ENCODE measurements at regions not wholly inside any gene's neighbourhood (a gene's known extent, or its start where the extent isn't known, plus 50 kb on each side); places are given as distances from the start of the nearest gene placed in this dataset.

GRCh38 chr13:97540696-97541095 is 106.7 kb downstream of the RAP2A start:
- H3K4ac ChIP-seq (replicated peaks; ENCODE audit: insufficient read length, low read depth, low read length) = no peak overlapping the region
- H3K79me2 ChIP-seq (ENCODE audit: control insufficient read depth in 1 of 2, insufficient read depth in 2 of 2, low read length in 2 of 2) = no peaks in the 10 kb centered on the region
- no peaks in the 10 kb centered on the region for H3K27me3 ChIP-seq (replicated peaks in 1 of 4; ENCODE audit: control insufficient read depth in 3 of 4, extremely low read depth in 1 of 4, insufficient read depth in 3 of 4, low read length in 3 of 4)
- H2BK15ac ChIP-seq (ENCODE audit: low read length) = no peak overlapping the region
- no peak overlapping the region for H2BK120ac ChIP-seq (replicated peaks; ENCODE audit: low read depth, low read length)
- H3K36me3 ChIP-seq (ENCODE audit: control insufficient read depth in 2 of 4, insufficient read depth in 4 of 4, low read length in 3 of 4) = no peaks in the 10 kb centered on the region
- ChIA-PET POLR2A (ENCODE audit: partially characterized antibody) (no interaction called here), CTCF (ENCODE audit: partially characterized antibody) (no interaction called here)
- DNase-seq (ENCODE audit: low read depth in 1 of 2, low spot score in 2 of 2) (no peak), FAIRE-seq (no peak)
- H4K91ac ChIP-seq (replicated peaks; ENCODE audit: insufficient read length, low read length) = no peak overlapping the region
- H3K9me3 ChIP-seq (ENCODE audit: insufficient read depth in 2 of 2, low read depth in 1 of 2, low read length in 1 of 2) = peaks cover 0 to 8% of the 10 kb centered on the region in 2 experiments; a peak in 1 of 4 replicates
- no peaks in the 10 kb centered on the region for H3K79me1 ChIP-seq (ENCODE audit: low read depth, low read length)
- no peak overlapping the region for H4K5ac ChIP-seq (ENCODE audit: insufficient read length, low read depth, low read length)
- no peak overlapping the region for H2BK12ac ChIP-seq (ENCODE audit: low read depth, low read length)
- no peak overlapping the region for H3K4me2 ChIP-seq (ENCODE audit: insufficient read depth in 1 of 2, low read depth in 2 of 2, low read length in 2 of 2)
- H3K18ac ChIP-seq (ENCODE audit: extremely low read depth, low read length) = no peak overlapping the region
- no peak overlapping the region for H4K8ac ChIP-seq (ENCODE audit: extremely low read depth, insufficient read depth, low read length)
- H4K20me1 ChIP-seq (replicated peaks in 1 of 2; ENCODE audit: control insufficient read depth in 1 of 2, insufficient read depth in 2 of 2, low read length in 2 of 2) = no peaks in the 10 kb centered on the region
- H3K14ac ChIP-seq (ENCODE audit: insufficient read length) = no peak overlapping the region
- H2BK5ac ChIP-seq (ENCODE audit: low read depth, low read length) = no peak overlapping the region
- TF ChIP-seq SIRT6 (IDR thresholded peaks at IDR 0.05; ENCODE audit: low read length) (no peak), TBP (IDR thresholded peaks at IDR 0.05; ENCODE audit: low read depth, low read length) (no peak), EGR1 (IDR thresholded peaks at IDR 0.05; ENCODE audit: borderline replicate concordance, low read depth, low read length) (no peak), RAD21 (IDR thresholded peaks at IDR 0.05 in 1 of 2, conservative IDR thresholded peaks at IDR 0.05 in 1 of 2; ENCODE audit: low read depth in 2 of 2, low read length in 2 of 2) (no peak), ASH2L (IDR thresholded peaks at IDR 0.05; ENCODE audit: low read length) (no peak)
- H2BK20ac ChIP-seq (ENCODE audit: low read length) = no peak overlapping the region
- H3K4me1 ChIP-seq (replicated peaks in 1 of 4; ENCODE audit: control insufficient read depth in 3 of 4, insufficient read depth in 4 of 4, low read length in 3 of 4) = no peaks in the 10 kb centered on the region
- H3K23ac ChIP-seq (ENCODE audit: insufficient read length) = no peak overlapping the region
- no peak overlapping the region for H3K56ac ChIP-seq (replicated peaks; ENCODE audit: insufficient read length, low read depth, low read length)
- WGBS, 2 experiments (ENCODE audit: extremely low coverage in 1 of 2, insufficient coverage in 1 of 2, insufficient read length in 1 of 2, insufficient replicate concordance in 2 of 2, low coverage in 1 of 2, low lambda C conversion rate in 2 of 2, missing lambda C conversion rate in 1 of 2) = 81% methylated on average over 6 of the region's 6 CpGs; no CpG with 5 or more reads in 1 of the 2 experiments
- no peak overlapping the region for H3K27ac ChIP-seq (ENCODE audit: low read depth, low read length)
- H3K23me2 ChIP-seq (ENCODE audit: low read depth, low read length) = no peaks in the 10 kb centered on the region
- no peak overlapping the region for H2AK5ac ChIP-seq (ENCODE audit: low read depth, low read length)
- no peak overlapping the region for H2AFZ ChIP-seq (ENCODE audit: low read length)
- no peak overlapping the region for H3K4me3 ChIP-seq (ENCODE audit: extremely low read depth in 1 of 4, insufficient read depth in 2 of 4, low read depth in 3 of 4, low read length in 4 of 4)
- H3K9ac ChIP-seq (replicated peaks in 1 of 4; ENCODE audit: extremely low read depth in 1 of 4, low read depth in 3 of 4, low read length in 3 of 4) = no peak overlapping the region
